ENCODE measurements at regions not wholly inside any gene's neighbourhood (a gene's known extent, or its start where the extent isn't known, plus 50 kb on each side); places are given as distances from the start of the nearest gene placed in this dataset.

DNA sequence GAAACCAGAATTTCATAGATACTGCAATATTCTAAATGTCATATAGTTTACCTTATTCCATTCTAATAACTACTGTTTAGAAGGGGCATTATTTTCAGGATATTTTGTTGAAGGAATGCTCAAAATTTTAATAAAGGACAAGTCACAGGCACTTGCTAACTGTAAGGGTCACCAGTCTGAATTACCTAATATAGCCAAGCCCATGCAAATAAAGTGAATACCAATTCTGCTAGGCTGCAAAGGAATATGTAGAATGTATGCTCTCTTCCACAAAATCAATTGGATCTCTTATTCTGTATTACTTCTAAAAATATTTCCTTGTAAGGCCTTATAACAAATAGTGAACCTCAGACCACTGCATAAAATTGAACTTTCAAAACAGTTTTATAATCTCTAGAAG lies 52.3 kb upstream of the FAT4 start:
- Histone ChIP-seq H3K27me3 (ENCODE audit: control insufficient read depth in 3 of 3, insufficient read depth in 3 of 3, low read length in 3 of 3) (no peaks in the 10 kb centered on the region), H3K36me3 (ENCODE audit: control insufficient read depth in 3 of 3, insufficient read depth in 2 of 3, low read depth in 1 of 3, low read length in 3 of 3) (no peaks in the 10 kb centered on the region), H3K4me1 (ENCODE audit: control insufficient read depth in 3 of 3, insufficient read depth in 2 of 3, low read depth in 1 of 3, low read length in 2 of 3) (no peaks in the 10 kb centered on the region), H3K4me3 (ENCODE audit: low read depth in 1 of 3, low read length in 3 of 3) (no peak overlapping the region), H3K9me3 (ENCODE audit: control insufficient read depth in 2 of 2, insufficient read depth in 1 of 2, low read depth in 1 of 2, low read length in 1 of 2) (no peaks in the 10 kb centered on the region), H3K27ac (ENCODE audit: low read depth in 1 of 3, low read length in 2 of 3) (no peak overlapping the region)
- DNase-seq, result no peak
- no peak for FAIRE-seq

DNA sequence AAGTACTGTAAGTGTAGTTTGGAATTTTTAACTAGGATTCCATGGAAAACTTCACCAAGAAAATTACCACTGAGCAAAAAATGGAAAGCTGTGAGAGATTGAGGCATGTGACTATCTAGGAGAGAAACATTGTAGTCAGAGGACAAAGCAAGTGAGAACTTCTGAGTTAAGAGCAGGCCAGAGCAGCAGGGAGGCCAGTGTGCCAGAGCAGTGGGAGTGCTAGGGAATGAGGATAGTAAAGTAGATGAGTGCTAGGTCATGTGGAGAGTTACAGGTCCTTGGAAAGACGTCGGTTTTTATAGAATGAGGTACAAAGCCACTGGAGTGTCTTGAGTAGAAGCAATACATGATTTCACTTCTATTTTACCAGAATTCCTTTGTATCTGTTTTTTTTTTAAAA lies 52.7 kb upstream of the FAT4 start:
- DNase-seq (no peak), FAIRE-seq (no peak)
- WGBS, 3 donors, result 65 to 77% (median 75%) methylated on average over 2 of the region's 2 CpGs
- Histone ChIP-seq H3K4me1 (ENCODE audit: control insufficient read depth in 3 of 3, insufficient read depth in 2 of 3, low read depth in 1 of 3, low read length in 2 of 3) (no peaks in the 10 kb centered on the region), H3K4me3 (ENCODE audit: low read depth in 1 of 3, low read length in 3 of 3) (no peak overlapping the region), H3K36me3 (ENCODE audit: control insufficient read depth in 3 of 3, insufficient read depth in 2 of 3, low read depth in 1 of 3, low read length in 3 of 3) (no peaks in the 10 kb centered on the region), H3K27ac (ENCODE audit: low read depth in 1 of 3, low read length in 2 of 3) (no peak overlapping the region), H3K9me3 (ENCODE audit: control insufficient read depth in 2 of 2, insufficient read depth in 1 of 2, low read depth in 1 of 2, low read length in 1 of 2) (no peaks in the 10 kb centered on the region), H3K27me3 (ENCODE audit: control insufficient read depth in 3 of 3, insufficient read depth in 3 of 3, low read length in 3 of 3) (no peaks in the 10 kb centered on the region)

DNA sequence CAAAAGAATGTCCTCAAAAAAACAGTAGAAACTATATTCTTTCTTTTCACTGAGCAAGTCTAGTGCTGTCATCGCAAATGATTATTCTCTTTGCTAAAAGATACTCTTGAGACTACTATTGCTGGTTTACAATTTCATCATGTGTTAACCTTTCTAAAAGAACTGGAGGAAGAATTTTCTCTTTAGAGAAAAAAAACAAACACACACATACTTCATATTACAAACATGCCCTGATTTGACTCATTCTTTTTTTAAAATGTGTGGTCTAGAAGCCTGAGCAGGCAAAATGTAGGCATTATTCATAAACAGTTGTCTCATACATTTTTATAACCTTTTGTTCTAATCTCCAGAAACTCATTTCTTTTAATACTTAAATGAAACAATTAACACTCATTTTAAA lies 60.6 kb upstream of the FAT4 start:
- Histone ChIP-seq H3K27me3 (ENCODE audit: control insufficient read depth in 3 of 3, insufficient read depth in 3 of 3, low read length in 3 of 3) (no peaks in the 10 kb centered on the region), H3K36me3 (ENCODE audit: control insufficient read depth in 3 of 3, insufficient read depth in 2 of 3, low read depth in 1 of 3, low read length in 3 of 3) (no peaks in the 10 kb centered on the region), H3K9me3 (ENCODE audit: control insufficient read depth in 2 of 2, insufficient read depth in 1 of 2, low read depth in 1 of 2, low read length in 1 of 2) (no peaks in the 10 kb centered on the region), H3K4me3 (ENCODE audit: low read depth in 1 of 3, low read length in 3 of 3) (no peak overlapping the region), H3K27ac (ENCODE audit: low read depth in 1 of 3, low read length in 2 of 3) (no peak overlapping the region), H3K4me1 (ENCODE audit: control insufficient read depth in 3 of 3, insufficient read depth in 2 of 3, low read depth in 1 of 3, low read length in 2 of 3) (no peaks in the 10 kb centered on the region)
- FAIRE-seq (no peak), DNase-seq (no peak)
- WGBS, 3 donors, result 75 to 93% (median 87%) methylated on average over 1 of the region's 1 CpG

DNA sequence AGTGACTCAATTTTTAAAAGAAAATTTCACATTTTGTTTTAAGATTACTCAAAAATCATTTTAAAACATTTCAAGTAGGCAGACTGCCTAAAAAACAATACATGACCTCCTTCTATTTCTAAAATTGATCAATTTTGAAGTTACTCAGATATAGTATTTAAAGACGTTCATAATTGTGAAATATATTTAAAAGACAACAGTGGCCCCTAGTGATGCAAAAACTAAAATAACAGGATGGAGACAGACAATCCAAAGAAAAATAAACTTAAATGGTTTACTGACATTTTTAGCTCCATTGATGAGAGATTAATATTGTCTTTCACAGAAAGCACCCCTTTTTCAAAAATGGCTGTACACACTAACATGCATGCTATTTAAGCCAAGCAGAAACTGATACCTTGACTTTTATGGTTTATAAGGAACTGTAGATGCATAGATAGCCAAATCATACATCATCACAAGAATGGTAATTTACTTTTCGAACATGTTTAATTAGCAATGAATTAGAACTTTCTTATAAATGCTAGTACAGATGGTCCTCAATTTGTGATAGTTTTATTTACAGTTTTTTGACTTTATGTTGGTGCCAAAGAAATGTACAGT lies 69.8 kb upstream of the FAT4 start:
- Histone ChIP-seq H3K27me3 (ENCODE audit: control insufficient read depth in 3 of 3, insufficient read depth in 3 of 3, low read length in 3 of 3) (no peaks in the 10 kb centered on the region), H3K27ac (ENCODE audit: low read depth in 1 of 3, low read length in 2 of 3) (no peak overlapping the region), H3K4me3 (ENCODE audit: low read depth in 1 of 3, low read length in 3 of 3) (no peak overlapping the region), H3K4me1 (ENCODE audit: control insufficient read depth in 3 of 3, insufficient read depth in 2 of 3, low read depth in 1 of 3, low read length in 2 of 3) (no peaks in the 10 kb centered on the region), H3K36me3 (ENCODE audit: control insufficient read depth in 3 of 3, insufficient read depth in 2 of 3, low read depth in 1 of 3, low read length in 3 of 3) (no peaks in the 10 kb centered on the region), H3K9me3 (ENCODE audit: control insufficient read depth in 2 of 2, insufficient read depth in 1 of 2, low read depth in 1 of 2, low read length in 1 of 2) (no peaks in the 10 kb centered on the region)
- DNase-seq, result no peak
- no peak for FAIRE-seq
- 36 to 40% (median 39%) methylated on average over 2 of the region's 2 CpGs for WGBS, 3 donors

DNA sequence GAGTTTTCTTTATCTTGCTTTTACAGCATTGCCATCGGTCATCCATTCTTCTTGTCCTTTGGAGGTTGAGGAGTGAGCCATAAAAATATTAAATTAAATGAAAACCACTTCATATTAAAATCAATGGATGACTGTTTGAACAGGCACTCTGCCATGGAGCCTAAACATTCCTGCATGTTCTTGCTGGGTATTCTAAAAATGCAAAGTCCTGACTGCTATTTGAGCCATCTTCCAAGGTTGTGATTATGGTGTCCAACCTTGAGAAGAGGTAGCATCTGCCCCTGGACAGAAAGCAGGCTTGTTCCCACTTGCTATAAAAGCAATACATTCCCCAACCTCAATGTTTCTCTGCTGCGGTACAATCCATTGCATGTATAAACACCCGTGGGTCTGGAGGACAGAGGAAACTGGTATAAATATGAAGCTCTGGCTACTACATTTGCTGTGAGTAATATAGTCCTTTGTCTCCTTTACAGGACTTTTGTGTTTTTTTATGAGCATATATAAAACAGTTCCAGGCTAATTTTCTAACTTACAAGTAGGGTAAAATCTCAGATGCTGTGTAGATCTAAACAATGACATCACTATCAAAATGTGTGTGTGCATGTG lies 70.9 kb upstream of the FAT4 start:
- no peak for DNase-seq
- H3K27ac ChIP-seq (ENCODE audit: low read depth in 1 of 3, low read length in 2 of 3), result no peak overlapping the region
- no peaks in the 10 kb centered on the region for H3K9me3 ChIP-seq (ENCODE audit: control insufficient read depth in 2 of 2, insufficient read depth in 1 of 2, low read depth in 1 of 2, low read length in 1 of 2)
- no peak for FAIRE-seq
- H3K4me1 ChIP-seq (ENCODE audit: control insufficient read depth in 3 of 3, insufficient read depth in 2 of 3, low read depth in 1 of 3, low read length in 2 of 3), result no peaks in the 10 kb centered on the region
- H3K36me3 ChIP-seq (ENCODE audit: control insufficient read depth in 3 of 3, insufficient read depth in 2 of 3, low read depth in 1 of 3, low read length in 3 of 3), result no peaks in the 10 kb centered on the region
- H3K27me3 ChIP-seq (ENCODE audit: control insufficient read depth in 3 of 3, insufficient read depth in 3 of 3, low read length in 3 of 3), result no peaks in the 10 kb centered on the region
- H3K4me3 ChIP-seq (ENCODE audit: low read depth in 1 of 3, low read length in 3 of 3), result no peak overlapping the region
- WGBS, 3 donors, result 68 to 76% (median 71%) methylated on average over 3 of the region's 3 CpGs

DNA sequence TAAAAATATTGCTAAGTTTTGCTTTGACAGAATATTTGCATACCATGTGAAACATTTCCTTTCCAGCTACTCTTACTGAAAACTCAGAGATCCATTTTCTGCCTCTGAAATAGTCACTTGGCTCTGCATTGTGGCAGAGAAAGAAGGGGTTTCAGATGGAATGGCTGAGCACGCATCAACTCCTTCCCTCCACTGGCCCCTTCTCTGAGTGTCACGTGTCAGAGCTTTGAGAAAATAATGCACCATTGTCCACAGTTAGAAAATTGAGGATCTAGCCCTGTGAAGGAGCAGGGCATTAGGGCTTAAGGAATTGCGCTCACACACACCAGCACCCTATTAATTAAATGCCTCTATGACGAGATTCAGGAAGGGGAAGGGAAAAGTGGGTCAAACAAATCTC lies 78.8 kb upstream of the FAT4 start:
- H3K9me3 ChIP-seq (ENCODE audit: control insufficient read depth in 2 of 2, insufficient read depth in 1 of 2, low read depth in 1 of 2, low read length in 1 of 2), result no peaks in the 10 kb centered on the region
- no peak for DNase-seq
- FAIRE-seq, result no peak
- no peak overlapping the region for H3K4me3 ChIP-seq (ENCODE audit: low read depth in 1 of 3, low read length in 3 of 3)
- H3K4me1 ChIP-seq (ENCODE audit: control insufficient read depth in 3 of 3, insufficient read depth in 2 of 3, low read depth in 1 of 3, low read length in 2 of 3), result no peaks in the 10 kb centered on the region
- no peaks in the 10 kb centered on the region for H3K36me3 ChIP-seq (ENCODE audit: control insufficient read depth in 3 of 3, insufficient read depth in 2 of 3, low read depth in 1 of 3, low read length in 3 of 3)
- H3K27ac ChIP-seq (ENCODE audit: low read depth in 1 of 3, low read length in 2 of 3), result no peak overlapping the region
- WGBS, 3 donors, result 51 to 66% (median 57%) methylated on average over 4 of the region's 4 CpGs
- H3K27me3 ChIP-seq (ENCODE audit: control insufficient read depth in 3 of 3, insufficient read depth in 3 of 3, low read length in 3 of 3), result no peaks in the 10 kb centered on the region

DNA sequence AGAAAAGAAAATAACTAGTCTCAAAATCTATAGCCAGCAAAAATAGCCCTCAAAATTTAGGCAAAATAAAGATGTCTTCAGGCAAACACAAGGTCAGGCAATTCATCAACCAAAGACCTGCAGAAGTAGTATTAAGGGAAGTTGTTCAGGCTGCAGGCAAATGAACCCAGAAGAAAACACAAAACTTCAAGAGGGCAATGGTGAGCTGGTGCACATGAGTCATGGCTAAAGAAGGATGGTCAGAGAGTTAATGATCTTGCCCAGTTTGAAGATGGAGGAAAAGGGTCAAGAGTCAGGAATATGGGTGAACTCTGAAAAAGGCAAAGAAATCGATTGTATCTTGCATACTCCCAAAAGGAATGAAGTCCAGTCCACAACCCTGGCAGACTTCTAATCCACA lies 83.1 kb upstream of the FAT4 start:
- H3K27ac ChIP-seq (ENCODE audit: low read depth in 1 of 3, low read length in 2 of 3), result no peak overlapping the region
- H3K4me1 ChIP-seq (ENCODE audit: control insufficient read depth in 3 of 3, insufficient read depth in 2 of 3, low read depth in 1 of 3, low read length in 2 of 3), result no peaks in the 10 kb centered on the region
- no peaks in the 10 kb centered on the region for H3K27me3 ChIP-seq (ENCODE audit: control insufficient read depth in 3 of 3, insufficient read depth in 3 of 3, low read length in 3 of 3)
- H3K9me3 ChIP-seq (ENCODE audit: control insufficient read depth in 2 of 2, insufficient read depth in 1 of 2, low read depth in 1 of 2, low read length in 1 of 2), result no peaks in the 10 kb centered on the region
- no peaks in the 10 kb centered on the region for H3K36me3 ChIP-seq (ENCODE audit: control insufficient read depth in 3 of 3, insufficient read depth in 2 of 3, low read depth in 1 of 3, low read length in 3 of 3)
- no peak overlapping the region for H3K4me3 ChIP-seq (ENCODE audit: low read depth in 1 of 3, low read length in 3 of 3)
- WGBS, 3 donors, result 64 to 79% (median 76%) methylated on average over 1 of the region's 1 CpG
- FAIRE-seq, result no peak
- no peak for DNase-seq

DNA sequence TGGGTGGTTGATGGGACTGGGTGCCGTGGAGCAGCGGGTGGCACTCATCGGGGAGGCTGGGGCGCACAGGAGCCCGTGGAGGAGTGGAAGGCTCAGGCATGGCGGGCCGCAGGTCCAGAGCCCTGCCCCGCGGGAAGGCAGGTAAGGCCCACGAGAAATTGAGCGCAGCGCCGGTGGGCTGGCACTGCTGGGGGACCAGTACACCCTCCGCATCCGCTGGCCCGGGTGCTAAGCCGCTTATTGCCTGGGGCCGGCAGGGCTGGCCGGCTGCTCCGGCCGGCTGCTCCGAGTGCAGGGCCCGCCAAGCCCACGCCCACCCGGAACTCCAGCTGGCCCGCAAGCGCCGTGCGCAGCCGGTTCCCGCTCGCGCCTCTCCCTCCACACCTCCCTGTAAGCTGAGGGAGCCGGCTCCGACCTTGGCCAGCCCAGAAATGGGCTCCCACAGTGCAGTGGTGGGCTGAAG lies 85.1 kb upstream of the FAT4 start:
- Histone ChIP-seq H3K4me1 (ENCODE audit: control insufficient read depth in 3 of 3, insufficient read depth in 2 of 3, low read depth in 1 of 3, low read length in 2 of 3) (no peaks in the 10 kb centered on the region), H3K9me3 (ENCODE audit: control insufficient read depth in 2 of 2, insufficient read depth in 1 of 2, low read depth in 1 of 2, low read length in 1 of 2) (no peaks in the 10 kb centered on the region), H3K27me3 (ENCODE audit: control insufficient read depth in 3 of 3, insufficient read depth in 3 of 3, low read length in 3 of 3) (no peaks in the 10 kb centered on the region), H3K27ac (ENCODE audit: low read depth in 1 of 3, low read length in 2 of 3) (no peak overlapping the region), H3K4me3 (ENCODE audit: low read depth in 1 of 3, low read length in 3 of 3) (no peak overlapping the region), H3K36me3 (ENCODE audit: control insufficient read depth in 3 of 3, insufficient read depth in 2 of 3, low read depth in 1 of 3, low read length in 3 of 3) (no peaks in the 10 kb centered on the region)
- FAIRE-seq (no peak), DNase-seq (no peak)
- WGBS, 3 donors, result 96 to 97% (median 97%) methylated on average over 27 to 35 of the region's 35 CpGs

DNA sequence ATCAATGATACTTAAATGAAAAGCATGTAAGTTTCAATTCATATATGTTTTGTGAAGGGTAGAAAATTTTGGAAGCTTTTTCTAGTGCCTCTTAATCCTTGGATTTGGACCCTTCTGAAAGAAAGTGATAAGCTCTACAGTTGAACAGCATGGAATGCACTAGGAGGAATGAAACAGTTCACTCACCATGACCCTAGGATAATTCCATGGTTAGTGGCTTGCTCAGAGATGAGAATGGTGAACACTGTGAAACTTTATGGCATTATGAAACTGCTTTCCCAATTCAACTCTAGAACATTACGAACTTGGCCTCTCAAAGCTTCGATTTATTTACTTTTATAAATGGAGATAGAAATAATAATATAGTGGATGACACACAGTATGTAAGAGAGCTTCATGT lies 88.9 kb upstream of the FAT4 start:
- H3K9me3 ChIP-seq (ENCODE audit: control insufficient read depth in 2 of 2, insufficient read depth in 1 of 2, low read depth in 1 of 2, low read length in 1 of 2), result no peaks in the 10 kb centered on the region
- WGBS, 3 donors, result 79 to 83% (median 82%) methylated on average over 2 of the region's 2 CpGs
- H3K36me3 ChIP-seq (ENCODE audit: control insufficient read depth in 3 of 3, insufficient read depth in 2 of 3, low read depth in 1 of 3, low read length in 3 of 3), result no peaks in the 10 kb centered on the region
- H3K4me3 ChIP-seq (ENCODE audit: low read depth in 1 of 3, low read length in 3 of 3), result no peak overlapping the region
- FAIRE-seq, result no peak
- H3K4me1 ChIP-seq (ENCODE audit: control insufficient read depth in 3 of 3, insufficient read depth in 2 of 3, low read depth in 1 of 3, low read length in 2 of 3), result no peaks in the 10 kb centered on the region
- no peaks in the 10 kb centered on the region for H3K27me3 ChIP-seq (ENCODE audit: control insufficient read depth in 3 of 3, insufficient read depth in 3 of 3, low read length in 3 of 3)
- no peak for DNase-seq
- no peak overlapping the region for H3K27ac ChIP-seq (ENCODE audit: low read depth in 1 of 3, low read length in 2 of 3)

Data from small intestine (tissue), 7 donors.